Activated T-helper 2 cell treated with anti-CD3 and anti-CD28 coated beads, Interferon-gamma antibody, Interleukin-2, Interleukin-4, amounts not matched to agents 10 μg/mL and 5 μg/mL and 100 μg/mL, durations not matched to agents 14 hours and 24 hours and 36 hours (primary cell): ENCODE measurements at regions not wholly inside any gene's neighbourhood (a gene's known extent, or its start where the extent isn't known, plus 50 kb on each side); places are given as distances from the start of the nearest gene placed in this dataset.
"Not testable (repeated sequence)": the region's sequence is repeated elsewhere in the genome, so short reads cannot be mapped to it uniquely, and the experiment has no call there.

Experiments used
- DNase-seq: peaks from one replicate; pipeline ENCODE4 v3.0.0; 2021; ENCODE audit warnings: low spot score
- H3K27ac Mint-ChIP-seq: one replicate; pipeline ENCODE4 v1.8.0; 2021; ENCODE audit warnings: mixed read lengths
- H3K27me3 Mint-ChIP-seq: one replicate; pipeline ENCODE4 v1.8.0; 2021; ENCODE audit warnings: low read depth, mixed read lengths
- H3K36me3 Mint-ChIP-seq: one replicate; pipeline ENCODE4 v1.8.0; 2021; ENCODE audit warnings: low read depth, mixed read lengths
- H3K4me1 Mint-ChIP-seq: one replicate; pipeline ENCODE4 v1.8.0; 2021; ENCODE audit warnings: low read depth, mixed read lengths
- H3K4me3 Mint-ChIP-seq: one replicate; pipeline ENCODE4 v1.8.0; 2021; ENCODE audit warnings: low read depth, mild to moderate bottlenecking, moderate library complexity, mixed read lengths
- H3K9me3 Mint-ChIP-seq: one replicate; pipeline ENCODE4 v1.8.0; 2021; ENCODE audit warnings: mixed read lengths
- intact Hi-C: fragments of 100-400 bp; cut with micrococcal nuclease; formaldehyde crosslinking; loops from one replicate; pipeline ENCODE4 v1.15.1; 2023

DNA sequence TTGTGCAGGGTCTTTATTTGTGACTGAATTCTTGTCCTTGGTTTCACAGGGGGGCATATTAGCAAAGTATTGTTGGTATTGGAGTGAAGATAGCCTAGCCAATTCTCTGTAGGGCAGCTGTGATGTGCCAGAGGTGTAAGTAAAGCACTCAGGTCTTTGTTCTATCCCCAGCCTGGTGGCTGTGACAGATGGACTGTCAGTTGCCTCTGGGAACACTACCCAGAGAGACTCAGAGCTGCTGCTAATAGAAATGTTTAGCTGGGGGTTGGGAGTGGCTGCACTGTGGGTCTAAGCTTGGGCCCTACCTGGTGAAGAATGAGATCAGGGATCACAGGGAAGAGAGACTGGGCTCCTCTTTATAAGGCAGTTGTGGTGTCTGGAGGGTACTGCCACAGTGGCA lies 1006.5 kb upstream of the TYRP1 start:
- no peaks in the 10 kb centered on the region for H3K27me3 Mint-ChIP-seq
- peaks cover 61% of the 10 kb centered on the region for H3K9me3 Mint-ChIP-seq
- H3K4me1 Mint-ChIP-seq, result no peaks in the 10 kb centered on the region
- intact Hi-C loops, result no loop called here
- no peaks in the 10 kb centered on the region for H3K36me3 Mint-ChIP-seq
- H3K4me3 Mint-ChIP-seq, result no peak overlapping the region
- no peak overlapping the region for H3K27ac Mint-ChIP-seq
- DNase-seq, result no peak

- Mint-ChIP-seq H3K4me1 (no peaks in the 10 kb centered on the region), H3K9me3 (peaks cover 32% of the 10 kb centered on the region), H3K36me3 (no peaks in the 10 kb centered on the region), H3K27me3 (no peaks in the 10 kb centered on the region), H3K4me3 (no peak overlapping the region), H3K27ac (no peak overlapping the region)
- no peak for DNase-seq
- intact Hi-C loops, result no loop called here
Measured at GRCh38 chr9:11697126-11697525, 996.1 kb upstream of the TYRP1 start.

DNA sequence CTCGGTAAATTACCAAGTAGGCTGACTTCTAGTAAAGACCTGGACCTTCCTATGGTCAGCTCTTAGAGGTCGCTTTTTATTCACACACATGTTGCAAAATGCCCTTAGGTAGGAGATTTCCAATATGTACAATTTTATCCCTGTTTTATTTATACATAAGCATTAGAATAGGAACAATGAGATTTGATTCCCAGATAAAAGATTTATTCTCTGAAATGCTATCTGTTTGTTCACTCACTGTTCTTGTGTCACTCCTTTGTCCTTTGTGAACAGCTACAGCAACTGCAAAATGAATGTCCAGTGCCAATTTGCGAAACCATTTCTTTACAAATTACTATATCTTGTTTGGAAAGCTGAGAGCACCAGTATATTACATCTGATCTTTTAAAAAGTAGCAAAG lies 991.5 kb upstream of the TYRP1 start:
- no peak overlapping the region for H3K4me3 Mint-ChIP-seq
- intact Hi-C loops, result no loop called here
- H3K9me3 Mint-ChIP-seq, result peaks cover 23% of the 10 kb centered on the region

GRCh38 chr9:11702548-11702947 lies 990.6 kb upstream of the TYRP1 start:
- H3K4me3 Mint-ChIP-seq, result no peak overlapping the region
- H3K27ac Mint-ChIP-seq, result no peak overlapping the region
- no peaks in the 10 kb centered on the region for H3K36me3 Mint-ChIP-seq
- H3K9me3 Mint-ChIP-seq, result peaks cover 25% of the 10 kb centered on the region
- DNase-seq, result no peak
- H3K4me1 Mint-ChIP-seq, result no peaks in the 10 kb centered on the region
- intact Hi-C loops, result no loop called here
- no peaks in the 10 kb centered on the region for H3K27me3 Mint-ChIP-seq

More for the DNA sequence above, 991.5 kb upstream of the TYRP1 start:
- Mint-ChIP-seq H3K36me3 (no peaks in the 10 kb centered on the region), H3K27me3 (no peaks in the 10 kb centered on the region), H3K4me1 (no peaks in the 10 kb centered on the region), H3K27ac (no peak overlapping the region)
- DNase-seq, result no peak

GRCh38 chr9:11704198-11704597 lies 989.0 kb upstream of the TYRP1 start:
- H3K36me3 Mint-ChIP-seq, H3K27ac Mint-ChIP-seq, H3K4me3 Mint-ChIP-seq, intact Hi-C loops, H3K27me3 Mint-ChIP-seq, H3K4me1 Mint-ChIP-seq, DNase-seq: not testable (repeated sequence)
- H3K9me3 Mint-ChIP-seq, result peaks cover 29% of the 10 kb centered on the region

GRCh38 chr9:11708899-11709298 lies 984.3 kb upstream of the TYRP1 start:
- Mint-ChIP-seq H3K36me3 (no peaks in the 10 kb centered on the region), H3K27ac (no peak overlapping the region), H3K4me1 (no peaks in the 10 kb centered on the region), H3K4me3 (no peak overlapping the region), H3K27me3 (no peaks in the 10 kb centered on the region), H3K9me3 (peaks cover 49% of the 10 kb centered on the region)
- intact Hi-C loops, result no loop called here
- no peak for DNase-seq

DNA sequence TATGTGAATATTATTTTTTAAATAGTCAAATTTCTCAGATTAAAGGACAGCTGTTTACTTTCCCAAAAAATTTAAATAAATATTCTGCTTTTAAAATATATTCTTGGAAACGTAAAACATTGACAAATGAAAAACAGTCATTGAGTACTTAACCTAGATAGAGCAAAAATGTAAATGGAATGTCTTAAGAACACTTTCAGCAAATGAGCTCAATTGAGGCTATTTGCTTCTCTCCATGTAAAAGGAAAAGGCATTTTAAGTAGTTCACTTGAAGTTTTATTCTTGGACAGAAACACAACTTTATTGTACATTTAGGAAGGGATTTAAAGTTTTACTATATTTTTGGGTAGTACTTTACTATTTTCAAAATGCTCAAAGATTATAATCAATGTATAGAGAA lies 983.6 kb upstream of the TYRP1 start:
- DNase-seq, result no peak
- Mint-ChIP-seq H3K4me1 (no peaks in the 10 kb centered on the region), H3K27ac (no peak overlapping the region), H3K27me3 (no peaks in the 10 kb centered on the region), H3K9me3 (peaks cover 48% of the 10 kb centered on the region), H3K36me3 (no peaks in the 10 kb centered on the region), H3K4me3 (no peak overlapping the region)
- intact Hi-C loops, result no loop called here

- intact Hi-C loops, result no loop called here
- no peaks in the 10 kb centered on the region for H3K4me1 Mint-ChIP-seq
- peaks cover 37% of the 10 kb centered on the region for H3K9me3 Mint-ChIP-seq
- no peaks in the 10 kb centered on the region for H3K36me3 Mint-ChIP-seq
- no peak for DNase-seq
- H3K27ac Mint-ChIP-seq, result no peak overlapping the region
- H3K27me3 Mint-ChIP-seq, result no peaks in the 10 kb centered on the region
- H3K4me3 Mint-ChIP-seq, result no peak overlapping the region
Measured at GRCh38 chr9:11713077-11713476, 980.1 kb upstream of the TYRP1 start.

DNA sequence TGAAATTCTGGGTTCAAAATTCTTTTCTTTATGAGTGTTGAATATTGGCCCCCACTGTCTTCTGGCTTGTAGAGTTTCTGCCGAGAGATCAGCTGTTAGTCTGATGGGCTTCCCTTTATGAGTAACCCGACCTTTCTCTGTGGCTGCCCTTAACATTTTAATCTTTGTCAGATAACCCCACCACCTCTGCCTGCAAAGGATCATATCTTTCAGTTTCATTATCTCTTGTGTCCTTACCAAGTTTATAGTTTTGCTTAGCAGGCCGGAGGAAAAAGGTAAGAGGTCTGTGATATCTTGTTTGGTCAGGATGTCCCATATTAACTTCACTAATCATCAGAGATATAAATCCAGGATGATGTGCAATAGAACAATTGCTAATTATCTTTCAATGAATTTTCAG lies 970.2 kb upstream of the TYRP1 start:
- Mint-ChIP-seq H3K9me3 (peaks cover 52% of the 10 kb centered on the region), H3K4me3 (no peak overlapping the region), H3K36me3 (no peaks in the 10 kb centered on the region), H3K27me3 (no peaks in the 10 kb centered on the region), H3K27ac (no peak overlapping the region), H3K4me1 (no peaks in the 10 kb centered on the region)
- DNase-seq, result no peak
- intact Hi-C loops, result no loop called here

- no peaks in the 10 kb centered on the region for H3K36me3 Mint-ChIP-seq
- H3K4me1 Mint-ChIP-seq, result no peaks in the 10 kb centered on the region
- intact Hi-C loops, result no loop called here
- H3K27ac Mint-ChIP-seq, result no peak overlapping the region
- peaks cover 59% of the 10 kb centered on the region for H3K9me3 Mint-ChIP-seq
- H3K27me3 Mint-ChIP-seq, result no peaks in the 10 kb centered on the region
- DNase-seq, result no peak
- H3K4me3 Mint-ChIP-seq, result no peak overlapping the region
Measured at GRCh38 chr9:11726659-11727058, 966.5 kb upstream of the TYRP1 start.

- H3K4me3 Mint-ChIP-seq, result no peak overlapping the region
- intact Hi-C loops, result no loop called here
- H3K27me3 Mint-ChIP-seq, result no peaks in the 10 kb centered on the region
- H3K36me3 Mint-ChIP-seq, result no peaks in the 10 kb centered on the region
- no peaks in the 10 kb centered on the region for H3K4me1 Mint-ChIP-seq
- no peak for DNase-seq
- H3K9me3 Mint-ChIP-seq, result peaks cover 76% of the 10 kb centered on the region
- H3K27ac Mint-ChIP-seq, result no peak overlapping the region
Measured at GRCh38 chr9:11735391-11735790, 957.8 kb upstream of the TYRP1 start.

- DNase-seq, result no peak
- H3K9me3 Mint-ChIP-seq, result peaks cover 54% of the 10 kb centered on the region
- no peaks in the 10 kb centered on the region for H3K4me1 Mint-ChIP-seq
- H3K4me3 Mint-ChIP-seq, result no peak overlapping the region
- no peaks in the 10 kb centered on the region for H3K36me3 Mint-ChIP-seq
- no peaks in the 10 kb centered on the region for H3K27me3 Mint-ChIP-seq
- intact Hi-C loops, result no loop called here
- no peak overlapping the region for H3K27ac Mint-ChIP-seq
Measured at GRCh38 chr9:11742471-11742870, 950.7 kb upstream of the TYRP1 start.

- H3K36me3 Mint-ChIP-seq, result no peaks in the 10 kb centered on the region
- H3K4me1 Mint-ChIP-seq, result no peaks in the 10 kb centered on the region
- no peak for DNase-seq
- no peak overlapping the region for H3K4me3 Mint-ChIP-seq
- intact Hi-C loops, result no loop called here
- H3K27ac Mint-ChIP-seq, result no peak overlapping the region
- no peaks in the 10 kb centered on the region for H3K27me3 Mint-ChIP-seq
- peaks cover 51% of the 10 kb centered on the region for H3K9me3 Mint-ChIP-seq
Measured at GRCh38 chr9:11743356-11743755, 949.8 kb upstream of the TYRP1 start.

GRCh38 chr9:11749396-11749795 lies 943.8 kb upstream of the TYRP1 start:
- H3K36me3 Mint-ChIP-seq, result no peaks in the 10 kb centered on the region
- H3K27ac Mint-ChIP-seq, result no peak overlapping the region
- no peak overlapping the region for H3K4me3 Mint-ChIP-seq
- peaks cover 43% of the 10 kb centered on the region for H3K9me3 Mint-ChIP-seq
- intact Hi-C loops, result no loop called here
- no peak for DNase-seq
- no peaks in the 10 kb centered on the region for H3K4me1 Mint-ChIP-seq
- no peaks in the 10 kb centered on the region for H3K27me3 Mint-ChIP-seq
